Activated CD4-positive, alpha-beta T cell treated with anti-CD3 and anti-CD28 coated beads for 48 hours (primary cell): ENCODE measurements at regions not wholly inside any gene's neighbourhood (a gene's known extent, or its start where the extent isn't known, plus 50 kb on each side); places are given as distances from the start of the nearest gene placed in this dataset.

Experiments used
- DNase-seq: peaks from one replicate; pipeline ENCODE4 v3.0.0-alpha.2; 2020

- DNase-seq: no peak
These were observed 277.6 kb upstream of the ADAMTS16 start for GRCh38 chr5:4862500-4862899.

DNA sequence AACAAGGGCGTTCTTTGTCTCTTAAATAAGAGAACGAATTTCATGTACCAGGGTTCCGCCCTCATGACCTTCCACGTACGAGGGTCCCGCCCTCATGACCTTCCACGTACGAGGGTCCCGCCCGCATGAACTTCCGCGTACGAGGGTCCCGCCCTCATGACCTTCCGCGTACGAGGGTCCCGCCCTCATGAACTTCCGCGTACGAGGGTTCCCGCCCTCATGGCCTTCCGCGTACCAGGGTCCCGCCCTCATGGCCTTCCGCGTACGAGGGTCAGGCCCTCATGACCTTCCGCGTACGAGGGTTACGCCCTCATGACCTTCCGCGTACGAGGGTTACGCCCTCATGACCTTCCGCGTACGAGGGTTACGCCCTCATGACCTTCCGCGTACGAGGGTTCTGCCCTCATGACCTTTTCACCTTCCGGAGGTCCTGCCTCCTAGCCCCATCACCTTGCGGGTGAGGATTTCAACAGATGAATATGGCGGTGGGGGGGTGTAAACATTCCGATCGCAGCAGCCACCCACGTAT is 273.9 kb upstream of the ADAMTS16 start:
- DNase-seq: no peak

- DNase-seq: no peak
These were observed 273.3 kb upstream of the ADAMTS16 start for GRCh38 chr5:4866817-4867216.

DNA sequence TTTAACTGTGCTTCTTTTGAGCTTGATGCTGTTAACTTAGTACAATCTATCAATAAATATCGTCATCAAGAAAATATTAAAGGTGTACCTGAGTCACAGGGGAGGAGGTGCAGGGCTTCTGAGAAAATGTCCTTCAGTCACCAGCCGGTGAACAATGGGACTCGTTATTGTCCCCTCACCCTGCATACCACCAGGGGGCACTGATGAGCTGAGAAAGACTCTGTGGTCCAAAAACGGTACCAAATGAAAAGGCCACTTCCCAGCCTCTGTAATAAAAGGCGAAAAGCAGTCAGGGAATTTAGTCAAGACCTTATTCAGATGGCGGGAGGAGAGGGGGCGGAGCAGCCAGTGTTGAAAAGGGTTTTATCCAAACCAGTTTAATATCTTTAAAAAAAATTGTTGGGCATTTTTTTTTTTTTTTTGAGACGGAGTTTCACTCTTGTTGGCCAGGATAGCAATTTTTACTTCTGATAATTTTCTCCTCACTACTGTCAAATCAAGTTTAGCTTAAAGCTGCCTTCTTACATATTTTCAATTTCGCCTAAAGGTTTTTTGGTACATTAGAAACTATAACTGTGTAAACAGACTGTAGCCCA is 271.9 kb upstream of the ADAMTS16 start:
- DNase-seq: peak; percentile 72

GRCh38 chr5:4873652-4874051 is 266.5 kb upstream of the ADAMTS16 start:
- no peak for DNase-seq

DNA sequence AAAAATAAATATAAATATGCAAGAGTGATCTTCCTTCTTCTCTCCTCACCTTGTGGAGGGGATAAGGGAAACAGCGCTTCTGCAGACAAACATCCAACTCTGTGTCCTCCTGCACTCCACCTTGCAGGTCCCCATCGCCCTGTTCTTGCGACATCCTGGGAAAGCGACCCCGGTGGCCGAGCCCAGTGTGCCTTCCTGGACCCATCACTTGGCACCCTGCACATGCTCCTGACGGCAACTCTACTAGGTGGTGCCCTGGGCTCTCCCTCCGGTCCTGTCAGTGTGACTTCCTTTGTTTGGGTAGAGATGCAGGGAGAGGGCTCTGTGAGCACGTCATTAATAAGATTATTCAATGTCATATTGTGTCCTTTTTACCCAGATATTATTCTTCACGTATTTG is 266.0 kb upstream of the ADAMTS16 start:
- DNase-seq: no peak

DNA sequence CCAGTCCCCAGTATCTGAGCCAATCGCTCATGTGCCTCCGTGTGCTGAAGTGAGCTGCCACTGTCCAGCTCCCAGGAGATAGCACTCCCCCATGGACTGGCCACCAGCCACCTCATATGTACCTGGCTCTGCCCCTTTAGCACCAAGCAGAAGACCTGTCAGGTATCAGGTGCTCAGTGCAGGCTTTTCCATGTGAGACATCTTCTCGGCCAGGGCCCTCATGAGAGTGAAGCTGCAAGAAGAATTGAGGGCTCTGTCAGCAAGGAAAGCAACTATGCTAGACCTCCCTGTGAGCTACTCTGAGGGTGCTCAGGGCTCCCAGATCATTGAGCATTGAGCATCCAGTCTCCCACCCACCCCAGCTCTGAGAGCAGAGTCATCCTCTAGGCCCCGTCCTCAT is 264.2 kb upstream of the ADAMTS16 start:
- DNase-seq: no peak

GRCh38 chr5:4876804-4877203 is 263.3 kb upstream of the ADAMTS16 start:
- DNase-seq: no peak

DNA sequence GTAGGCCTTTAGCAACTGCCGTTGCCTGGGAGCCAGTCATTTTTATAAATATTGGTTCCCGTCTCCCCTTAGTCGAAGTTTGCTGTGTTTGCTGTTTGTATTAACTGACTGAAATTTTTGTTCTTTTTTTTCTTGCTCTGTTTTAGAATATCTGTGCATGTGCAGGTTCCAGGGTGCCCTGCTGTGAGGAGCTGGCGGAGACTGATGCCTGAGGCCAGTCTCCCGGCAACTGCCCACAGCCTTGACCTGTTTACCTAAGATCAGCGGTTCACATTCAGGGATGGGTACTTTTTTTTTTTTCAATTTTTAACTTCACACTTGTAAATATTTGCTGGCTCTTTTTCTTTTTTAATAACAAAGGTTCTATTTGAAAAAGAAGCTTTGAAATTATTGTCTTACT is 262.6 kb upstream of the ADAMTS16 start:
- DNase-seq: no peak

GRCh38 chr5:4879075-4879474 is 261.1 kb upstream of the ADAMTS16 start:
- no peak for DNase-seq

DNA sequence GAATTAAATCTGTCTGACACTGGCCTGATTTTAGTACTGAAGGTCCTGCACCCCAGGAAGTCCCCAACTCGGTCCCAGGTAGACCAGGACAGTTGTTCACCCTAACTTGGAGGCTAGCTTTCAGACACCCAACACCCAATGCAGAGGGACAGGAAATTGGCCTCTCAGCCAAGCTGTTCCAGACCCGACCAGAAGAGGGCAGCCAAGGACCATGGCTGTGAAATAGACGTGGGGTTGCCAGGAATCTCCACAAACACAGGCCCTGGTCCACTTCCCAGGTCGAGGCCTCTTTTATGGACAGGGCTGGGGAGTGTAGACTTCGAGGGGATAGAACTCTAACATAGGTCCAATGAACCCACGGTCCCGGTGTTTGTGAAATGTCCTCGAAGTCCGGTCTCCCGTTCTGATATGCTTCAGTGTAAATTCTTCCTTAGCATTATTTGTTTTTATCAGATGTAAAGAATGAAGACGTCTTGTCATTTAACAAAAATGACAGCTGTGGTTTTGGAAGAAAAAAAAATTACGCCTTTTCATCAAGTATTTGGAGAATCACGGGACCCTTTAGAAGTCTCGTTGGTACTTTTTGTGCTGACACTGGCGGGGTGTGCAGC is 260.3 kb upstream of the ADAMTS16 start:
- DNase-seq: peak; percentile 72

GRCh38 chr5:4880304-4880741 is 259.8 kb upstream of the ADAMTS16 start:
- no peak for DNase-seq

- no peak for DNase-seq
These were observed 258.6 kb upstream of the ADAMTS16 start for GRCh38 chr5:4881366-4882002.

- no peak for DNase-seq
These were observed 257.9 kb upstream of the ADAMTS16 start for GRCh38 chr5:4882186-4882585.

- DNase-seq: no peak
These were observed 256.8 kb upstream of the ADAMTS16 start for GRCh38 chr5:4883360-4883759.

DNA sequence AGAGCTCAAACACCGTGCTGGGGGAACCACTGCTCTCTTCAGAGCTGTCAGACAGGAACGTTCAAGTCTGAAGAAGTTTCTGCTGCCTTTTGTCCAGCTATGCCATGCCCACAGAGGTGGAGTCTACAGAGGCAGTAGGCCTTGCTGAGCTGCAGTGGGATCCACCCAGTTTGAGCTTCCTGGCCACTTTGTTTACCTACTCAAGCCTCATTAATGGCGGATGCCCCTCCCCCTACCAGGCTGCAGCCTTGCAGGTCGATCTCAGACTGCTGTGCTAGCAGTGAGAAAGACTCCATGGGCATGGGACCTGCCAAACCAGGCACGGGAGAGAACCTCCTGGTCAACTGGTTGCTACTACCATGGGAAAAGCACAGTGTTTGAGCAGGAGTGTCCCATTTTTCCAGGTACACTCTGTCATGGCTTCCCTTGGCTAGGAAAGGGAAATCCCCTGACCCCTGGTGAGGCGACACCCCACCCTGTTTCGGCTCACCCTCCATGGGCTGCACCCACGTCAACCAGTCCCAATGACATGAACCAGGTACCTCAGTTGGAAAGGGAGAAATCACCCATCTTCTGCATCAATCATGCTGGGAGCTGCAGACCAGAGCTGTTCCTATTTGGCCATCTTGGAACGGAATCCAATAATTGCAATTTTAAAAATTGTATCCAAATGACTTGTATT is 246.9 kb upstream of the ADAMTS16 start:
- DNase-seq: no peak

DNA sequence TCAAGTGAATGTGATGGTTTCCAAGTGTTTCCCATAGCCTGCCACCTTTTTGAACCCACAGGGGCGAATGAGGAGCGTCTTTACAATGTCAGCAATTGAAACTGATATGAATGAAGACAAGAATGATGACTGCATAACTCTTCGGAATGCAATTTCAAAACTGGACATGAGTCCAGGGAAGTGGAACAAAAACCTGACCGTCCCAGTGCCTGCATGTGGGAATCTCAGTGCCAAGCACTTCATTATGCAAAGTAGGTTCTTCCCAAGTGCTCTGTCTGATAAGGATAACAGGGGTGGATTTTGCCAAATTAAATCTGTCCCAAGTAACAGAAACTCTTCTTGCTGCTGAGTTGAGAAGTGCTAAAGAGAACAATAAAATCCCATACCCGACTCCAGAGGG is 243.8 kb upstream of the ADAMTS16 start:
- no peak for DNase-seq

GRCh38 chr5:4901305-4901811 is 238.8 kb upstream of the ADAMTS16 start:
- DNase-seq: no peak

DNA sequence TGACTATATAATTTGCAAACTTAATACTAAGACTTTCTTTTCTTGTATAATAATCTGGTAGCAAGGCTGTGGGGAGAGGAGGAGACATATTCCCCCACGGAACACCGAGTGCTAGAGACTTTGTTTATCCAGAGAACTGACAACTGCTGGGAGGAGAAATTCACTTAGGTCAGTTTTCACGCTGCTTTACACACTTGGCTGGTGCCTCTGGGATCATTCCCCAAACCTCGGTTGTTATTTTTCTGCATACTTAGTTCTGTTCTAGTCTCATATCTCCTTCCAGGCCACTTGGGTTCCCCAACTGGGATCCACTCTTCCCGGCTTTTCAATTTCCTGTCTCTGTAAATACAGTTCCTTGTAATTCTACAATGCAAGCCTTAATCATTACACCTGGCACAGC is 238.2 kb upstream of the ADAMTS16 start:
- no peak for DNase-seq

GRCh38 chr5:4905674-4906520 is 234.2 kb upstream of the ADAMTS16 start:
- no peak for DNase-seq

DNA sequence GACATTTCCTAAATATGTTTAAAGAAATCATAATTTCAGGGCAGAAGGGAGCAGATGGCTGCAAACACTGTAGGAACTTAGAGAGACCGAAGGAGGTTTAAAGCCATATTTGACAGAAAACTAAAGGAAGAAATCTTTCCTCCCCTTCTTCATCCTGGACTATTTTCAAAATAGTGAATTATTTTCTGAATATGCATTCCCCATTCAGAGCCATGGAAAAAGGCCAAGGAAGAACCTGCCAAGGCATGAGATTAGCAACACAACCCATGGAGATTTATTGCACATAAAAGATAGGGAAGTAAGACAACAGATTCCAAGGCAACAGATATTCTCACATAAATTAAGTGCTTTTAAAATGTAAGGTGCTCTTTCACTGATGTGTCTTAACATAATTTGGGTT is 233.3 kb upstream of the ADAMTS16 start:
- DNase-seq: no peak

DNA sequence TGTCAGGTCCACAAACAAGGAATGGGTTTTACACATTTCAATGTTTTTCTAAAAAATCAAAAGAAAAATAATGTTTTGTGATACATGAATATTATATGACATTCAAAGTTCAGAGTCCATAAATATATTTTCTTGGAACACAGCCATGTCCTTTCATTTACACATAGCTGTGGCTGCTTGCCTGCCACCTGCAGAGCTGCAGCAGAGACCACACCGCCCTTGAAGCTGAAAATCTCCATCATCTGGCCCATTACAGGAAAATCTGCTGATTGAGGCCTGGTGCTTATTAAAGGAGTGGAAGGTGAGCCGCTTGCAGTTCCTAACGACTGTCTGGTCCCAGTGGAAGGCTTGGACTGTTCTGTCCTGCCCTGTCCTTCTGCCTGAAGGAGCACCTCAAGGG is 232.6 kb upstream of the ADAMTS16 start:
- DNase-seq: no peak

DNA sequence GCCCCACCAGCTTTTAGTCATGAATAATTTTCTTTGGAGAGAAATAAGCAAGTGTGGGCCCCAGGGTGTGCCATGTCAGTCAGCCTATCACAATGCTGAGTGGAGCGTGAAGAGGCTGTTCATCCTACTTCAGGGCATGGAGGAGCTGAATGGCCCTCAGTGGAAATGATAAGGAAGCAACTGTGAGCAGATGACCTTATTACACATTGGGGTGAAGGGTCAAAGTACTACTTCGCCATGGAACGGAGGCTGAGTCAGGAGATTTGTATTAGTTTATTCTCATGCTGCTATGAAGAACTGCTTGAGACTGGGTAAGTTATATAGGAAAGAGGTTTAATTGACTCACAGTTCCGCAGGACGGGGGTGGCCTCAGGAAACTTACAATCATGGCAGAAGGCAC is 231.0 kb upstream of the ADAMTS16 start:
- no peak for DNase-seq
